GM18502 (cell line): ENCODE measurements at regions not wholly inside any gene's neighbourhood (a gene's known extent, or its start where the extent isn't known, plus 50 kb on each side); places are given as distances from the start of the nearest gene placed in this dataset.

Experiments
- ATAC-seq: cut with Tn5 transposase; IDR thresholded peaks from one replicate; pipeline ENCODE4 v1.9.1; 2021; ENCODE audit warnings: mild to moderate bottlenecking; ENCODE audit not compliant: unreplicated experiment, poor library complexity

DNA sequence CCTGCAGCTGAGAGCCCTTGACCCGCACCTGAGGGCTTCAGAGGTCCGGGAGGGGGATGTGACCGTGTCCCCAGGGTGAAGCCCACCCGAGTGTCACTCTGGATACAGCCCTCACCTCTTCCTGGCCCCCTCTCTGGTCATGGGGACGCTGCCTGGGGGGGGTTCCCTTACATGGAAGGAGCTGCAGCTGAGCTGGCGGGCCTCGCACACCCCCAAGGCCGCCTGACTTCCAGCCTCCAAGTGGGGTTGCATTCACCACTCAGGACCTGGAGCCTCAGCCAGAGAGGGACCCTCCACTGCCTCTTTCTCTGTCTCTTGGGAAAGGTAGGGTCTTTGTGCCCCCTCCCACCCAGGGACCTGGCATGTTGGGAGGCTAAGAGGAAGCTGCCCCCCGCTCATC, 284.6 kb downstream of the SEC14L1 start:
- ATAC-seq = no peak

GRCh38 chr17:77425791-77426641, 285.2 kb downstream of the SEC14L1 start:
- no peak for ATAC-seq

DNA sequence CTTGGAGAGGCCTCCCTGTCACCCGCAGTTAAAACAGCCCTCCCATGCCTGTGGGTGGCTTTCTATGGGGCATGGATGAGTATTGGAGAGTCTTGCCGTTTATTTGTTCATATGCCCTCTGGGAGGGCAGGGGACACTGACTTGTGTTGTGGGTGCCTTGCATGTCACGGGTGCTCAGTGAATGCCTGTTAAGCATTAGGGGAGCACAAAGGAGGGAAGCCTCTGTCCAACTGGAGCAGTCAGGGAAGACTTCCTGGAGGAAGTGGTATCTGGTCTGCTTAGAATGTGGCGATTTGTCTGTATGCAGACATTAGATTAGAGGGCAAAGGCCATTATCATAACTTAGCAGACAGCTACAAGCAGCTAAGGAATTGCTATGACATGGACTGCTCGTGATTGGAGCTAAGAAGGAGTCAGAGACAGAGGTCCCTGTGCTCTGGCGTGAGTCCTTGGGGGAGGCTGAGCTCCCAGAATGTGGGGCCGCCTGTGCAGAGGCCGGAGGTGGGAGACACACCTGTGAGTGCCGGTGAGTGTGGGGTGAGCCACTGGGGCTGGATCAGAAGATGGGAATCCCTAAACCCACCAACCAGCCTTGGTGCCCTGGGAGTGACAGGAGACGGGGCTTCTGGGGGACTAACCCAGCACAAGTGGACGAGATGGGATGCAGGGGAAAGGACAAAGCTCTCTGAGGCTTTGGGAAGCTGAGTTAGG, 286.1 kb downstream of the SEC14L1 start:
- ATAC-seq = no peak

GRCh38 chr17:77427391-77427991, 286.7 kb downstream of the SEC14L1 start:
- ATAC-seq = no peak

DNA sequence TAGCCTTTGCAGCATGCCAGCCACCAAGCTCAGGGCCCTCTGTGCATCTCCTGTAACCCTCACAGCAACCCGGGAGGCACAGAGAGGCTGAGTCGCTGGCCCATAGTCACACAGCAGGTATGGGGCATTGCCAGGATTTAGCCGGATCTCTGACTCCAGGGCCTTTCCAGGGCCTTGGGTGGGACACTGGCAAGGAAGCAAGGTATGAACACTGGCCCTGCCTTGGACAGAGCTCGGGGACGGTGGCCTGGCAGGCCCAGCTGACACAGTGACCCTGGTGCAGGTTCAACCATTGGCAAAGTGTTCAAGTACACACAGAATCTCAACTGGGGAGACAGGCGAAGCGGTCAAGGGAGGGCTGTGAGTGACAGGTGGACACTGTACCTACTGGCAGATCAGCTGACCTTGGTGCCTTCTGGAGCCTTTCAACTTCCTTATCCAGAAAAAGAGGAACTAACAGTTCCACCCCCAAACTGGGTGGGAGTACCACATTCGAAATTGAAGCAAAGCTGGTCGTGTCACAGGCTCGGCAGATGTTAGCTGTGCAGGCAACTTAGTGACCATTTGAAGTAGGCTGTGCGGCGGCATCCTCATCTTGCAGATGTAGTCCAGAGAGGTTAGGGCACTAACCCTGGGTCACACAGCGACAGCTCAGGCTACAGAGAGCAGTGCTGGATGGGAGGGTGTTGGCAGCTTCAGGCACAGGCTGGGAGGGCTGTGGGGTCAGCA, 287.4 kb downstream of the SEC14L1 start:
- no peak for ATAC-seq

GRCh38 chr17:77428749-77429368, 288.1 kb downstream of the SEC14L1 start:
- ATAC-seq = no peak

GRCh38 chr17:77429369-77429968, 288.7 kb downstream of the SEC14L1 start:
- no peak for ATAC-seq

DNA sequence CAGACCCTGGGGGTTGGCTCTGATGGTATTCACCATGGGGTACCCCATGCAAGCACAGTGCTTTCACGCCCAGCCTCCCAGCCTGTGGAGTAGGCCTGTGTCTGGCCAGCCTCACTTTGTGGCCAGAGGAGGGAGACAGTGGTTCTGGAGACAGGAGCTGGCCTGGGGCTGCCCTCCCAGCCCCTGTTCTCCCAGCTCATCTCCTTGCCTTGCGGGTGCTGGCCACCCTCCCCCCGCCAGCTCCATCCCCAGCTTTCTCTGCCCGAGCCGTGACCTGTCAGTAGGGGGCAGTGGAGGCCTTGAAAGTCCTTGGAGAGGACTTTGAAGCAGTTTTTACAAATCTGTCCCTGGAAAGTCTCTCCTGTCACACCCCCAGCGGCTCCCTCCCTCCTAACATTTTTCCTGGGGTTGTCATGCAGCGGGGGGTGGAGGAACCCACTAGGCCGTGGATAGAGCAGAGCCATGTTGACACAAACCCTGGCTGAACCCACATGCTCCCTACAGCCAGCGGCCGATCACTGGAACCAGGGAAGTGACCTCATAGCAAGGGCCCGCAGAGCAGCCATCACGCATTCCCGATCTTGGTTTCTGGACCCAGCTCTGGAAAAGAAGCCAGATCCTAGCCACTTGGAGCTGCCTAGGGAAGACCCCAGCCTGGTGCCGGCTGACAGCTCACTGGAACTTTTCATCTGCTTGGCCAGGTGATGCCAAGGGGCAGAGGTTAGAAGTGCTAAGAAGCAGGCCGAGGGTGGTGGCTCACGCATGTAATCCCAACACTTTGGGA, 289.4 kb downstream of the SEC14L1 start:
- ATAC-seq = no peak

- no peak for ATAC-seq
Measured at GRCh38 chr17:77432034-77432661, 291.4 kb downstream of the SEC14L1 start.

DNA sequence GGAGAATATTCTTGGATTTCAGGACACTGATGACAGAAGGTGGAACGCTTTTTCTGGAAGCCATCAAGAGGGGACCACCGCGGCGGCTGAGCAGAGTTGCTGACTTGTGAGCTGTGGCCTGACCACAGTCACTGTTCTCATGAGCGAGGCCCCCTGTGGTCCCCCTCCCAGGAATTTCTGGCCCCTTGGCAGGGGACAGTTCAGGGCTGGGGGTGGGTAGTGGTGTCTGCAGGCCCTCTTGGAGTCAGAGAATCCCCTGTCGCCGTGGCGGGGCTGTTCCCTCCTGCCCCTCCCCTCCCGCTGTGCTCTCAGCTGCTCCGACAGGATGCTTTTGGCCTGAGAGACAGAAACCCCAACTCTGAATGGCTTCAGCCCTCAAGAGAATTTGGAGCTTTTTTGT, 292.0 kb downstream of the SEC14L1 start:
- ATAC-seq = no peak

DNA sequence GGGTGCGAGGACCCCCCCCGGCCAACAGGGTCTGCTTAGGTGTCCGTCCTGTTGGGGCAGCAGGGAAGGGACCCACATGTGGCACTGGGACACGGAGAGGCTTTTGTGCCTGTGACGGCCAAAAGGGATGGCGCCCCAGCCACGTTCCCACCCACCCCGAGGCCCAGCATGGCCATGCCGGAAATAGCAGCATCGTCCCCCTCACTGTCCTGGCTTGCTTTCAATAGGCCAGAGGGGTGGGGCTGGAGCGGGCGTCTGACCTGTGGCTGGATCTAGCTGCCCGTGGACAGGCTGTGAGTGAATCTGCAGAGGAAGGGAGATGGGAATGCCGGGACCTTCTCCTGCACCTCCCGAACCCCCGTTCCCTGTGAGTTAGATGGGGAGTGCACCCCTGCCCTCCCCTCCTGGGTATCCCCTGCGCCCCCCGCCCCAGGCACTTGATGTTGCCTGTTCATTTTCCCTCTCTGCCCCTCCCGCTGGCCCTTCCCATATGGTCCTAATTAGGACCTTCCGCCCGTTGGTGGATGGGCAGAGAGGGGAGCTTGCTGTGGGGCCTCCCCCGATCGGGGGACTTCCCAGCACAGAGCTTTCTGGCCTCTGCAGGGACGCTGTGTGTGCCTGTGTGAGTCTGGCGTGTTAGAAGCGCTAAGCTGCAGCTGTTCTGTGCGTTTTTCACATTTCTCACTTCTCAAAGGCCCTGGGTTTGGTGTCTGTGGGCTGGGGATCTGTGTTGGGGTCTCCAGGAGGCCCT, 292.8 kb downstream of the SEC14L1 start:
- ATAC-seq = peak; percentile 50

DNA sequence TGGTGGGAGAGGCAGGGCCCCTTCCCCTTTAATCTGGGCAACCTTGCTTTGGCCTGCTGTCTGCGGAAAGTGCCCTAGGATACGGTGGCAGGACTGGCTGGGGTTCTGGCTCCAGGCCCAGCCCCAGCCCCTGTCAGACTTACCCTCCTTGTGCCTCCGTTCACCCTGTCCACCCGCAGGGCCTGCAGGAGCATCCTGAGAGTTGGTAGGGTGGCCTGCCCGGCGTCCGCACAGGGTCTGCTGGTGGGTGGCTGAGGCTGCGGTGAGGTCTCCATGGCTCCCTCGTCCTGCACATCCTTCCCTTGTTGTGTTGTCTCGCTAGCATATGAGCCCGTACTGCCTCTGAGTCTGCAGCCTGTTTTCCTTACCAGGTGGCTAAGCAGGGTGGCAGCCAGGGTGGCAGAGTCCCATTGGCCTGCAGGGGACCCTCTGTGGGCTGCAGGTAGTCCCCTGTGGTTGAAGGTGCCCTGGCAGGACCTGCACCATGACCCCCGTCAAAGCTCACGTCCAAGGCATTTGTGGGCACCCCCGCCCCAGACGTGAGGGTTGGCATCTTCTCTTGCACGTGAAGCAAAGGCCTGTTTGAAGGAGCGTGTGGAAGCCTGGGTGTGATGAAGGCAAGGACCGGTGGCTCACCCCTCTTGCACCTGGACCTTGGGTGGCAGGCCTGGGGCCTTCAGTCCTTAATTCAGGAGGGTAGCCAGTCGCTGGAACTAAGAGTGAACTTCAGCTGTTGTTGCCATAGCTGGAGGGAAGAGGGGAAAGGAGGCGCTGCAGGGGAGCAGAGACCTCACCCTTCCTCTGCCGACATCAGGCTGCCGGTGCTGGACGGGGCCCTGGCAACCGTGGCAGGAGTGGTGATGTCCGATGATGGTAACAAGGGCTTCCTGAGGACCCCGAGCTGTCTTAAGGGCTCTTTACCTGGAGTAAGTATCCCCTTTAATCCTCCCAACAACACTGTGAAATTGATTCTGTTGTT, 293.7 kb downstream of the SEC14L1 start:
- ATAC-seq = peak; percentile 21

DNA sequence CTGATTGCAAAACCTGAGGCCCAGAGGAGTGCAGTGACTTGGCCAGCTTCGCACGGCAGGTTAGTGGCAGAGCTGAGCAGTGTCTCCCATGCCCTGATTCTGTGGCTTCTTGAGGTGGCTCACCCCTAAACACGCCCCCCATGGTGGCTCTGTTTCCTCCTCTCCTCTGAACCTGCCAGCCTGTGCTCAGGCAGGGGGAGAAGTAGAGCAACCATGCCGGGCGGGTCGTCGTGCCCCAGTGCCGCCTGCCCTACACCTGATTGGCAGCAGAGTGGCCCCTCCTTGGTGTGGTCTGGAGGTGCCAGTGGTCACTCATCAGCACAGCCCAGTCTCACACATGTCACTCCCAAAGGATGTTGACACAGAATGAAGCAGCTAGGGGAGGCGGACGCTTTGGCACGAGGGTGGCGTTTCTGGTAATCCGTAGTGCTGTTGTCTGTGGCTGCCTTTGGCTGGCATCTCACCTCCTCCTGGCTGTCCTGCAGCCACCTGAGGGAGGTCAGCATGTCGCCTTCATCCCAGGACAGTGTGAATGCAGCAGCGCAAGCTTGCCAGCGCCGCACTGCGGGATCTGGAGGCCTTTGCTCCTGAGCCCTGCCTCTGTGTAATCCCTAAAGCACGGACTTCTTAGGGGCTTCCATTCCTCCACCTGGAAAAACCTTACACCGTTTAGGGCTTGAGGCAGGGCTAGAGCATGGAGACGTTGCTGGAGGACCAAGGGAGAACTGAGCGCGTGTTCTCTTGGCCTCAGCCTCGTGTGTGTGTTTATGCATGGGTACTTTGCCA, 294.7 kb downstream of the SEC14L1 start:
- no peak for ATAC-seq

DNA sequence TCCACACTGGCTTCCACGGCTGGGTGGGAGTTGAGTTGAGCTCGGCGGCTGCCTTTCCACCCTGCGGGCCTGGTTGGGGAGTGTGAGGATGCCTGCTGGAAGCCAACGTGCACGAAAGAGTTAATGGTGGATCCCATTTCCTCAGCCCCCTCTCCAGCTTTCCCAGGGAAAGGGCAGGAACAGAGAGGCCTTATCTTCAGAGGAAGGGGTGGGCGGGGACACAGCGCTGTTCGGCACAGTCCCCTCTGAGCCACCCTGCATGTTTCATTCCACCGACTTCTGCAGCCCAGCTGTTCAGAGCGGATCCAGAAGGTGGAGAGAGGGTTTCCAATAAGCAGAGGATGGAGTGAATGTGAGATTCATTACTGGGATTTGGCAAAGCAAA, 295.3 kb downstream of the SEC14L1 start:
- ATAC-seq = no peak

- no peak for ATAC-seq
Measured at GRCh38 chr17:77436481-77436880, 295.7 kb downstream of the SEC14L1 start.

GRCh38 chr17:77437017-77437416, 296.2 kb downstream of the SEC14L1 start:
- ATAC-seq = no peak
